ENCODE measurements at regions not wholly inside any gene's neighbourhood (a gene's known extent, or its start where the extent isn't known, plus 50 kb on each side); places are given as distances from the start of the nearest gene placed in this dataset.

GRCh38 chr5:166433679-166434078 is 1857.8 kb upstream of the WWC1 start:
- TF ChIP-seq MYC (IDR thresholded peaks at IDR 0.05; ENCODE audit: low read depth, low read length): no peak
- TF ChIP-seq FOS (IDR thresholded peaks at IDR 0.05; ENCODE audit: borderline replicate concordance, insufficient read depth, low read length): no peak
- TF ChIP-seq CTCF (IDR thresholded peaks at IDR 0.05; ENCODE audit: extremely low read depth in 1 of 2, insufficient read depth in 1 of 2, low read depth in 1 of 2, low read length in 2 of 2): no peak
- no peak for TF ChIP-seq EZH2 (IDR thresholded peaks at IDR 0.05; ENCODE audit: borderline replicate concordance, low read depth, low read length, severe bottlenecking)
- TF ChIP-seq JUN (IDR thresholded peaks at IDR 0.05; ENCODE audit: borderline replicate concordance, insufficient read depth, insufficient read length, low read depth): no peak
- TF ChIP-seq GATA2 (IDR thresholded peaks at IDR 0.05; ENCODE audit: insufficient read depth, insufficient read length, low read depth, low read length): no peak
- no peak for TF ChIP-seq POLR2AphosphoS5 (IDR thresholded peaks at IDR 0.05; ENCODE audit: insufficient read depth, low read depth, low read length)
- no peak for TF ChIP-seq MAX (IDR thresholded peaks at IDR 0.05; ENCODE audit: insufficient read depth, insufficient read length)
- no peak for TF ChIP-seq POLR2A (IDR thresholded peaks at IDR 0.05; ENCODE audit: low read depth, low read length)
- FAIRE-seq (no peak), DNase-seq (ENCODE audit: low read depth, low spot score) (no peak)
- BruUV-seq (replicated peaks): no TSS peak
- dilution Hi-C loops (cut with MboI; ENCODE audit: extremely low pct_ligation_motif_present, low sequenced_read_pairs): no loop called here
- Histone ChIP-seq H3K4me3 (replicated peaks in 1 of 3; ENCODE audit: insufficient read depth in 1 of 3, low read depth in 1 of 3, low read length in 3 of 3) (no peak overlapping the region), H3K9me1 (replicated peaks; ENCODE audit: control insufficient read depth, extremely low read depth, insufficient read depth, low read length) (no peaks in the 10 kb centered on the region), H3K9me3 (replicated peaks; ENCODE audit: control insufficient read depth, insufficient read depth, low read length) (peaks cover 4% of the 10 kb centered on the region), H3K27ac (ENCODE audit: insufficient read depth, low read depth, low read length) (no peak overlapping the region), H3K4me2 (ENCODE audit: insufficient read depth, low read length) (no peak overlapping the region), H3K27me3 (ENCODE audit: control insufficient read depth in 2 of 2, insufficient read depth in 2 of 2, low read length in 2 of 2) (no peaks in the 10 kb centered on the region), H2AFZ (ENCODE audit: low read depth, low read length) (no peak overlapping the region), H3K9ac (replicated peaks; ENCODE audit: extremely low read depth, insufficient read depth, low read length) (no peak overlapping the region), H3K36me3 (ENCODE audit: control insufficient read depth in 2 of 2, extremely low read depth in 1 of 2, insufficient read depth in 2 of 2, low read length in 2 of 2) (no peaks in the 10 kb centered on the region), H3K79me2 (ENCODE audit: control insufficient read depth, insufficient read depth, low read length) (no peaks in the 10 kb centered on the region), H3K4me1 (ENCODE audit: control insufficient read depth, extremely low read depth, insufficient read depth, low read length) (no peaks in the 10 kb centered on the region), H4K20me1 (replicated peaks; ENCODE audit: control insufficient read depth, extremely low read depth, insufficient read depth, low read length) (no peaks in the 10 kb centered on the region)
- ChIA-PET POLR2A (no interaction called here), CTCF (no interaction called here)
- intact Hi-C loops (cut with micrococcal nuclease): no loop called here

Data from endothelial cell of umbilical vein (primary cell).